Heart right ventricle (tissue), 16 donors: ENCODE measurements at regions not wholly inside any gene's neighbourhood (a gene's known extent, or its start where the extent isn't known, plus 50 kb on each side); places are given as distances from the start of the nearest gene placed in this dataset.

Experiments
- ATAC-seq, 8 donors: fragments of 200-7000 bp; cut with Tn5 transposase; one replicate each; pipeline ENCODE4 v1.9.1; 2020; ENCODE audit warnings: mild to moderate bottlenecking in 8 of 8, moderate library complexity in 8 of 8, moderate number of reproducible peaks in 1 of 8
- DNase-seq, 2 donors: peaks; one replicate each; pipeline ENCODE4 v3.0.0-alpha.2; 2020
- H3K27ac ChIP-seq, 10 donors: fragments of 200-600 bp; sonication (generic) in 2 of 10; one replicate each; pipeline versions ENCODE4 v1.5.0 to v1.8.0; 2020 to 2022; ENCODE audit warnings: mild to moderate bottlenecking in 3 of 10
- H3K27me3 ChIP-seq, 7 donors: fragments of 200-600 bp; one replicate each; pipeline ENCODE4 v1.8.0; 2021 to 2022; ENCODE audit warnings: mild to moderate bottlenecking in 2 of 7
- H3K36me3 ChIP-seq, 9 donors: fragments of 200-600 bp; sonication (generic) in 1 of 9; one replicate each; pipeline versions ENCODE4 v1.5.0 to v1.8.0; 2020 to 2022; ENCODE audit warnings: mild to moderate bottlenecking in 2 of 9
- H3K4me1 ChIP-seq, 9 donors: fragments of 200-600 bp; sonication (generic) in 1 of 9; one replicate each; pipeline versions ENCODE4 v1.5.0 to v1.8.0; 2020 to 2022; ENCODE audit warnings: mild to moderate bottlenecking in 4 of 9
- H3K4me3 ChIP-seq, 10 donors: fragments of 200-600 bp; sonication (generic) in 2 of 10; one replicate each; pipeline versions ENCODE4 v1.5.0 to v1.8.0; 2020 to 2022; ENCODE audit warnings: mild to moderate bottlenecking in 7 of 10, moderate library complexity in 2 of 10
- H3K9me3 ChIP-seq, 11 donors: fragments of 200-600 bp in 10 of 11; sonication (generic) in 2 of 11; one replicate each; pipeline versions ENCODE4 v1.5.0 to v1.8.0; 2013 to 2022; ENCODE audit warnings: mild to moderate bottlenecking in 2 of 11, control low read depth in 1 of 11, moderate library complexity in 1 of 11
- WGBS, 2 donors: extraction: QIAGEN DNeasy Blood & Tissue Kit; methylation state at CpG; one replicate each; pipeline ENCODE4 v1.1.7; 2013; ENCODE audit warnings: inconsistent platforms in 1 of 2; 5-methylcytosine and 5-hydroxymethylcytosine counted together
- intact Hi-C, 10 donors: fragments of 100-400 bp; cut with DNase I; formaldehyde crosslinking; loops; one replicate each; pipeline versions ENCODE4 v1.11.1 to v1.14.2; 2022
- TF ChIP-seq, protein P1 (sequence below), 9 donors: fragments of 200-600 bp; sonication (generic) in 2 of 9; IDR thresholded peaks; one replicate each; pipeline versions ENCODE4 v1.5.0 to v1.8.0; 2021 to 2022; ENCODE audit warnings: antibody characterized with exemption in 9 of 9, mild to moderate bottlenecking in 5 of 9, moderate library complexity in 1 of 9
- donor health status: Arrhythmogenic right ventricular cardiomyopathy.
- donor health status: ischemic (EF 13 %, LVEDD 7.1; RV severe dilation, severe dysfunction).
- donor health status: healthy with polysubstance abuse.
- donor health status: DM: no; HTN: yes; CAD: no.
- donor health status: DM: no; HTN: no; CAD: no.
- donor health status: ischemic (EF 25% LVEDD 6.9; RV normal size, moderate dysfunction).
- donor health status: ischemic (EF 25% LVEDD 5.7; RV mildly dilated, moderate dysfunction).
- donor health status: healthy.
- donor health status: DM: yes; HTN: yes; CAD: no.
- donor health status: Ischemic cardiomyopathy.
- donor health status: ischemic (EF 35%, LVEDD 5.7; RV mildly dilated, moderate dysfunction).
- donor health status: nonischemic (EF 11% LVEDD 7.7; RV severe dilation, severe dysfunction).
- donor health status: DM: yes; HTN: yes; CAD: no.
- donor health status: PGD.
- donor health status: ischemic (EF 29% LVEDD 5.4; RV normal size, mild dysfunction).
- donor health status: nonischemic (EF 23%, LVEDD 6.1; RV moderate dilation, normal function).

DNA sequence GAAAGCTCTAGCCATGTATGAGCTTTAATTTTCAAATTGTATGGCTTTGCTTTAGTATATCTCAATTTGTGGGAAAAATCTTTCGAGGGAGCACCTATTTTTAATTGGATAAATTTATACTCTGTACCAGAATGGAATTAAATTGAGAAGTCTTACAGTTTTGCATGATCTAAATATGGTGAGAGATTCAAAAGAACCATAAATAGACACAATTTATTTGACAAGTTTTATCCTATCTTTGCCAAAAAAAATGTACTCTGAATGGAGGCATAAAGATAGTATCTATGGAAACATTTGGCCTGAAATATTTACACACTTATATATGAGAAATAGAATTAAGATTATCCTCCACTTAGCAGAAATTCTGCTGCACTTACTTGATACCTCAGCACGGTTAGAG lies 238.4 kb downstream of the NDUFA10 start:
- Histone ChIP-seq H3K4me3 (no peak overlapping the region), H3K36me3 (no peaks in the 10 kb centered on the region), H3K9me3 (peaks cover 0 to 19% (median 0%) of the 10 kb centered on the region in 11 donors), H3K4me1 (no peaks in the 10 kb centered on the region), H3K27me3 (peaks cover 0 to 8% (median 6%) of the 10 kb centered on the region in 7 donors), H3K27ac (no peak overlapping the region)
- no peak for ATAC-seq
- 74% methylated on average over 2 of the region's 2 CpGs for WGBS, 2 donors
- no peak for DNase-seq
- intact Hi-C loops, result no loop called here
- TF ChIP-seq, protein P1, sequence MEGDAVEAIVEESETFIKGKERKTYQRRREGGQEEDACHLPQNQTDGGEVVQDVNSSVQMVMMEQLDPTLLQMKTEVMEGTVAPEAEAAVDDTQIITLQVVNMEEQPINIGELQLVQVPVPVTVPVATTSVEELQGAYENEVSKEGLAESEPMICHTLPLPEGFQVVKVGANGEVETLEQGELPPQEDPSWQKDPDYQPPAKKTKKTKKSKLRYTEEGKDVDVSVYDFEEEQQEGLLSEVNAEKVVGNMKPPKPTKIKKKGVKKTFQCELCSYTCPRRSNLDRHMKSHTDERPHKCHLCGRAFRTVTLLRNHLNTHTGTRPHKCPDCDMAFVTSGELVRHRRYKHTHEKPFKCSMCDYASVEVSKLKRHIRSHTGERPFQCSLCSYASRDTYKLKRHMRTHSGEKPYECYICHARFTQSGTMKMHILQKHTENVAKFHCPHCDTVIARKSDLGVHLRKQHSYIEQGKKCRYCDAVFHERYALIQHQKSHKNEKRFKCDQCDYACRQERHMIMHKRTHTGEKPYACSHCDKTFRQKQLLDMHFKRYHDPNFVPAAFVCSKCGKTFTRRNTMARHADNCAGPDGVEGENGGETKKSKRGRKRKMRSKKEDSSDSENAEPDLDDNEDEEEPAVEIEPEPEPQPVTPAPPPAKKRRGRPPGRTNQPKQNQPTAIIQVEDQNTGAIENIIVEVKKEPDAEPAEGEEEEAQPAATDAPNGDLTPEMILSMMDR (IDR thresholded peaks at IDR 0.05), result no peak

DNA sequence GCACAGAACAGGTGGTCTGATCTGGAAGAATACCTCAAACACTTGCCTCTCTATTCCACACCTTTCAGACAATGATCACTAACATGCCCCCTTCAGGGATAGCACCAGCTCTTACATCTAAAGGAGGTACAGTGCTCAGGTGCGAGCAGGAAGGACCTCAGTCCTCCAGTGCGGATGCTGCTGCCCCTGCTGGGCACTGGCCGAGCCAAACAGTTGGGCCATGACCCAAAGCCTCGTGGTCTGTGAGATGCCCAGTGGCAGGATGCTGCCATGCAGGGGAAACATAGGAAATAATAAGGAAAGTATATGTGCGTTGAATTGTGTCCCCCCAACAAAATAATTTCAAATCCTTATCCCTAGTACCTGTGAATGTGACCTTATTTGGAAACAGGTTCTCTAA lies 243.7 kb downstream of the NDUFA10 start:
- no peak for DNase-seq
- Histone ChIP-seq H3K4me3 (no peak overlapping the region), H3K9me3 (peaks cover 0 to 17% (median 0%) of the 10 kb centered on the region in 11 donors), H3K36me3 (no peaks in the 10 kb centered on the region), H3K4me1 (no peaks in the 10 kb centered on the region), H3K27me3 (peaks cover 0 to 31% (median 28%) of the 10 kb centered on the region in 7 donors), H3K27ac (no peak overlapping the region)
- no peak for ATAC-seq
- intact Hi-C loops, result no loop called here
- TF ChIP-seq, protein P1 (IDR thresholded peaks at IDR 0.05), result no peak
- 88 to 90% methylated on average over 5 of the region's 5 CpGs for WGBS, 2 donors

GRCh38 chr2:239780236-239780994 lies 244.7 kb downstream of the NDUFA10 start:
- H3K36me3 ChIP-seq, result no peaks in the 10 kb centered on the region
- ATAC-seq (no peak), DNase-seq (no peak)
- H3K9me3 ChIP-seq, result peaks cover 0 to 7% (median 0%) of the 10 kb centered on the region in 11 donors
- H3K27ac ChIP-seq, result no peak overlapping the region
- H3K4me3 ChIP-seq, result no peak overlapping the region
- intact Hi-C loops, result no loop called here
- H3K4me1 ChIP-seq, result no peaks in the 10 kb centered on the region
- H3K27me3 ChIP-seq, result peaks cover 0 to 37% (median 34%) of the 10 kb centered on the region in 7 donors
- 91 to 92% methylated on average over 19 of the region's 19 CpGs for WGBS, 2 donors
- TF ChIP-seq, protein P1 (IDR thresholded peaks at IDR 0.05), result no peak

- Histone ChIP-seq H3K4me3 (no peak overlapping the region), H3K4me1 (no peaks in the 10 kb centered on the region), H3K9me3 (peaks cover 0 to 7% (median 0%) of the 10 kb centered on the region in 11 donors), H3K27me3 (peaks cover 0 to 45% (median 39%) of the 10 kb centered on the region in 7 donors), H3K36me3 (no peaks in the 10 kb centered on the region), H3K27ac (no peak overlapping the region)
- 93 to 96% methylated on average over 10 of the region's 10 CpGs for WGBS, 2 donors
- DNase-seq (no peak), ATAC-seq (no peak)
- intact Hi-C loops, result no loop called here
- TF ChIP-seq, protein P1 (IDR thresholded peaks at IDR 0.05), result no peak
Observed at GRCh38 chr2:239779584-239779983, 245.6 kb downstream of the NDUFA10 start.
